KMS-11 (cell line): ENCODE measurements at regions not wholly inside any gene's neighbourhood (a gene's known extent, or its start where the extent isn't known, plus 50 kb on each side); places are given as distances from the start of the nearest gene placed in this dataset.

Source experiments
- H2AFZ ChIP-seq: fragments of 200-600 bp; sonication (generic); 2 replicates; pipeline ENCODE4 v1.6.1; 2016; ENCODE audit warnings: antibody characterized with exemption, mixed run types, low read depth
- H3K27ac ChIP-seq: fragments of 200-600 bp; sonication (generic); 2 replicates; pipeline ENCODE4 v1.6.1; 2016; ENCODE audit warnings: mild to moderate bottlenecking, mixed run types
- H3K27me3 ChIP-seq: fragments of 200-600 bp; sonication (generic); 2 replicates; pipeline ENCODE4 v1.6.1; 2017; ENCODE audit warnings: mild to moderate bottlenecking, low read depth, mixed run types, moderate library complexity; ENCODE audit not compliant: insufficient read depth
- H3K36me3 ChIP-seq: fragments of 200-600 bp; sonication (generic); 2 replicates; pipeline ENCODE4 v1.6.1; 2017; ENCODE audit warnings: mild to moderate bottlenecking, mixed run types; ENCODE audit not compliant: insufficient read depth
- H3K4me1 ChIP-seq: fragments of 200-600 bp; sonication (generic); 2 replicates; pipeline ENCODE4 v1.6.1; 2016; ENCODE audit warnings: mild to moderate bottlenecking, low read depth, mixed run types; ENCODE audit not compliant: poor library complexity, severe bottlenecking
- H3K4me2 ChIP-seq: fragments of 200-600 bp; sonication (generic); 2 replicates; pipeline ENCODE4 v1.7.0; 2016; ENCODE audit warnings: mild to moderate bottlenecking, mixed run types
- H3K4me3 ChIP-seq: fragments of 200-600 bp; sonication (generic); IDR thresholded peaks from 2 replicates; pipeline ENCODE4 v1.6.1; 2017; ENCODE audit warnings: low read depth, low read length, mixed read lengths; ENCODE audit not compliant: insufficient read depth
- H3K79me2 ChIP-seq: fragments of 200-600 bp; sonication (generic); 2 replicates; pipeline ENCODE4 v1.6.1; 2016; ENCODE audit warnings: low read depth, mixed run types; ENCODE audit not compliant: insufficient read depth
- H3K9ac ChIP-seq: fragments of 200-600 bp; sonication (generic); 2 replicates; pipeline ENCODE4 v1.6.1; 2016; ENCODE audit warnings: mild to moderate bottlenecking, mixed run types
- H4K20me1 ChIP-seq: fragments of 200-600 bp; sonication (generic); 2 replicates; pipeline ENCODE4 v1.6.1; 2016; ENCODE audit warnings: mild to moderate bottlenecking, mixed run types; ENCODE audit not compliant: insufficient read depth
- CTCF ChIP-seq: fragments of 200-600 bp; sonication (generic); conservative IDR thresholded peaks from 2 replicates; pipeline ENCODE4 v1.6.1; 2017; ENCODE audit warnings: low read depth, mild to moderate bottlenecking, antibody characterized with exemption, low read length, moderate library complexity, mixed read lengths

- Histone ChIP-seq H3K79me2 (no peaks in the 10 kb centered on the region), H2AFZ (no peak overlapping the region), H3K27ac (no peak overlapping the region), H3K36me3 (no peaks in the 10 kb centered on the region), H3K9ac (no peak overlapping the region), H3K4me2 (no peak overlapping the region), H4K20me1 (no peaks in the 10 kb centered on the region), H3K27me3 (peaks cover 36% of the 10 kb centered on the region; the same call in 1 of the 2 replicates), H3K4me1 (no peaks in the 10 kb centered on the region), H3K4me3 (peak overlapping the region; percentile 41)
- TF ChIP-seq CTCF: no peak
Measured at GRCh38 chr1:234782791-234783190, 172.8 kb upstream of the IRF2BP2 start.

GRCh38 chr1:234782105-234782751 lies 172.2 kb upstream of the IRF2BP2 start:
- Histone ChIP-seq H3K4me2 (no peak overlapping the region), H3K79me2 (no peaks in the 10 kb centered on the region), H3K4me1 (no peaks in the 10 kb centered on the region), H2AFZ (no peak overlapping the region), H3K9ac (no peak overlapping the region), H3K4me3 (peak overlapping the region; percentile 41), H3K27ac (no peak overlapping the region), H4K20me1 (no peaks in the 10 kb centered on the region), H3K27me3 (peaks cover 41% of the 10 kb centered on the region; the same call in 1 of the 2 replicates), H3K36me3 (no peaks in the 10 kb centered on the region)
- no peak for TF ChIP-seq CTCF

- Histone ChIP-seq H3K79me2 (no peaks in the 10 kb centered on the region), H3K9ac (no peak overlapping the region), H3K4me1 (no peaks in the 10 kb centered on the region), H3K36me3 (no peaks in the 10 kb centered on the region), H3K27ac (no peak overlapping the region), H3K4me3 (peak overlapping the region; percentile 41), H3K4me2 (no peak overlapping the region), H2AFZ (no peak overlapping the region), H3K27me3 (peaks cover 48% of the 10 kb centered on the region), H4K20me1 (no peaks in the 10 kb centered on the region)
- no peak for TF ChIP-seq CTCF
Measured at GRCh38 chr1:234781241-234782065, 171.5 kb upstream of the IRF2BP2 start.

- no peak overlapping the region for H3K9ac ChIP-seq
- TF ChIP-seq CTCF: no peak
- H3K79me2 ChIP-seq: no peaks in the 10 kb centered on the region
- no peaks in the 10 kb centered on the region for H3K36me3 ChIP-seq
- no peaks in the 10 kb centered on the region for H4K20me1 ChIP-seq
- no peak overlapping the region for H3K4me3 ChIP-seq
- H3K4me1 ChIP-seq: no peaks in the 10 kb centered on the region
- H3K4me2 ChIP-seq: no peak overlapping the region
- peaks cover 49% of the 10 kb centered on the region for H3K27me3 ChIP-seq
- H2AFZ ChIP-seq: no peak overlapping the region
- no peak overlapping the region for H3K27ac ChIP-seq
Measured at GRCh38 chr1:234780531-234781162, 170.7 kb upstream of the IRF2BP2 start.
